ENCODE measurements at regions not wholly inside any gene's neighbourhood (a gene's known extent, or its start where the extent isn't known, plus 50 kb on each side); places are given as distances from the start of the nearest gene placed in this dataset.
"Not testable (repeated sequence)": the region's sequence is repeated elsewhere in the genome, so short reads cannot be mapped to it uniquely, and the experiment has no call there.

- no peak overlapping the region for H3K4me3 ChIP-seq (ENCODE audit: low read depth, low read length)
Measured at GRCh38 chr12:93234641-93235040, 143.1 kb upstream of the NUDT4 start.

GRCh38 chr12:93235881-93236280 is 141.8 kb upstream of the NUDT4 start:
- no peak for DNase-seq (ENCODE audit: low read depth)
- no peak for TF ChIP-seq CTCF (IDR thresholded peaks at IDR 0.05; ENCODE audit: insufficient read depth, low read depth, low read length)

More at GRCh38 chr12:93234641-93235040, 143.1 kb upstream of the NUDT4 start:
- no peak for TF ChIP-seq CTCF (IDR thresholded peaks at IDR 0.05; ENCODE audit: insufficient read depth, low read depth, low read length)
- no peak for DNase-seq (ENCODE audit: low read depth)

GRCh38 chr12:93237235-93237915 is 140.3 kb upstream of the NUDT4 start:
- no peak for TF ChIP-seq CTCF (IDR thresholded peaks at IDR 0.05; ENCODE audit: insufficient read depth, low read depth, low read length)
- no peak overlapping the region for H3K4me3 ChIP-seq (ENCODE audit: low read depth, low read length)

More at GRCh38 chr12:93235881-93236280, 141.8 kb upstream of the NUDT4 start:
- H3K4me3 ChIP-seq (ENCODE audit: low read depth, low read length): no peak overlapping the region

GRCh38 chr12:93238512-93239262 is 139.0 kb upstream of the NUDT4 start:
- DNase-seq (ENCODE audit: low read depth); H3K4me3 ChIP-seq (ENCODE audit: low read depth, low read length): not testable (repeated sequence)

More at GRCh38 chr12:93237235-93237915, 140.3 kb upstream of the NUDT4 start:
- peak; percentile 71 for DNase-seq (ENCODE audit: low read depth)

GRCh38 chr12:93239789-93240188 is 137.9 kb upstream of the NUDT4 start:
- H3K4me3 ChIP-seq (ENCODE audit: low read depth, low read length); DNase-seq (ENCODE audit: low read depth): not testable (repeated sequence)

GRCh38 chr12:93242154-93242972 is 135.4 kb upstream of the NUDT4 start:
- no peak for TF ChIP-seq CTCF (IDR thresholded peaks at IDR 0.05; ENCODE audit: insufficient read depth, low read depth, low read length)
- peak; percentile 75 for DNase-seq (ENCODE audit: low read depth)
- H3K4me3 ChIP-seq (ENCODE audit: low read depth, low read length): no peak overlapping the region

- DNase-seq (ENCODE audit: low read depth): no peak
- no peak overlapping the region for H3K4me3 ChIP-seq (ENCODE audit: low read depth, low read length)
- no peak for TF ChIP-seq CTCF (IDR thresholded peaks at IDR 0.05; ENCODE audit: insufficient read depth, low read depth, low read length)
Measured at GRCh38 chr12:93243382-93243688, 134.4 kb upstream of the NUDT4 start.
